CD4-positive, alpha-beta T cell treated with Interferon alpha-2 for 1 hour (primary cell): ENCODE measurements at regions not wholly inside any gene's neighbourhood (a gene's known extent, or its start where the extent isn't known, plus 50 kb on each side); places are given as distances from the start of the nearest gene placed in this dataset.

Experiments
- DNase-seq, 2 donors: peaks; one replicate each; pipeline ENCODE4 v3.0.0-alpha.2; 2020 to 2022

GRCh38 chr13:91292630-91293221 is 54.8 kb upstream of the MIR17HG start:
- no peak for DNase-seq

GRCh38 chr13:91295712-91296410 is 51.6 kb upstream of the MIR17HG start:
- DNase-seq, result no peak

- no peak for DNase-seq
Observed at GRCh38 chr13:91297503-91297902, 50.0 kb upstream of the MIR17HG start.
